Chondrocyte (in vitro differentiated cells): ENCODE measurements at regions not wholly inside any gene's neighbourhood (a gene's known extent, or its start where the extent isn't known, plus 50 kb on each side); places are given as distances from the start of the nearest gene placed in this dataset.
A peak's percentile ranks its signal among the peaks of the same experiment; 100 is the strongest.

Experiments used
- DNase-seq: peaks from one replicate; pipeline ENCODE4 v3.0.0; 2021; ENCODE audit warnings: mixed read lengths, low spot score
- H3K27ac Mint-ChIP-seq: one replicate; pipeline ENCODE4 v1.8.0; 2021; ENCODE audit warnings: mild to moderate bottlenecking, moderate library complexity, mixed read lengths; ENCODE audit not compliant: unreplicated experiment
- H3K27me3 Mint-ChIP-seq: 2 replicates; pipeline ENCODE4 v1.8.0; 2021; ENCODE audit warnings: low read depth, mixed read lengths
- H3K36me3 Mint-ChIP-seq: 2 replicates; pipeline ENCODE4 v1.8.0; 2021; ENCODE audit warnings: low read depth, mixed read lengths
- H3K4me1 Mint-ChIP-seq: 2 replicates; pipeline ENCODE4 v1.8.0; 2021; ENCODE audit warnings: low read depth, mild to moderate bottlenecking, mixed read lengths
- H3K4me3 Mint-ChIP-seq: one replicate; pipeline ENCODE4 v1.8.0; 2021; ENCODE audit warnings: mild to moderate bottlenecking, moderate library complexity, mixed read lengths; ENCODE audit not compliant: unreplicated experiment
- H3K9me3 Mint-ChIP-seq: 2 replicates; pipeline ENCODE4 v1.8.0; 2021; ENCODE audit warnings: low read depth, mixed read lengths
- TF ChIP-seq, protein P1 (sequence below): fragments of 200-600 bp; sonication (generic); IDR thresholded peaks from 2 replicates; pipeline ENCODE4 v1.5.0; 2021; ENCODE audit warnings: antibody characterized with exemption, mild to moderate bottlenecking, moderate library complexity

DNA sequence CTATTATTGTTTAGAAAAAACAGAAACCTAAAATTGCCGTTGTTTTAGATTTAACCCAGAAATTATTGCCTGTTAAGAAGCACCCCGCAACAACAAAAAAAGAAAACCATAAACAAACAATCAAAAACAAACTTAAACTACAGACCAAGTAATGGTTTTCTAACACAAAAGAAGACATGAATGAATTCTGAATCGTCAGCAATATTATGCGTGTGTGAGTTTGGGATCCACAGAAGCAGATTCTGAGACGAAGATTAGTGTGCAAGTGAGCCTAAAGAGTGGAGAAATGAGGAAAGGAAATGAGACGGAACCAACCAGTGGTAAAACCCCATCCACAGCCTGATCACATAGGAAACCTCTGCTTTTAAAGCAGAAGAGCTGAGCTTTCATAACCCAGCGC is 1514.9 kb upstream of the PIK3C3 start:
- no peak overlapping the region for H3K4me3 Mint-ChIP-seq
- TF ChIP-seq, protein P1, sequence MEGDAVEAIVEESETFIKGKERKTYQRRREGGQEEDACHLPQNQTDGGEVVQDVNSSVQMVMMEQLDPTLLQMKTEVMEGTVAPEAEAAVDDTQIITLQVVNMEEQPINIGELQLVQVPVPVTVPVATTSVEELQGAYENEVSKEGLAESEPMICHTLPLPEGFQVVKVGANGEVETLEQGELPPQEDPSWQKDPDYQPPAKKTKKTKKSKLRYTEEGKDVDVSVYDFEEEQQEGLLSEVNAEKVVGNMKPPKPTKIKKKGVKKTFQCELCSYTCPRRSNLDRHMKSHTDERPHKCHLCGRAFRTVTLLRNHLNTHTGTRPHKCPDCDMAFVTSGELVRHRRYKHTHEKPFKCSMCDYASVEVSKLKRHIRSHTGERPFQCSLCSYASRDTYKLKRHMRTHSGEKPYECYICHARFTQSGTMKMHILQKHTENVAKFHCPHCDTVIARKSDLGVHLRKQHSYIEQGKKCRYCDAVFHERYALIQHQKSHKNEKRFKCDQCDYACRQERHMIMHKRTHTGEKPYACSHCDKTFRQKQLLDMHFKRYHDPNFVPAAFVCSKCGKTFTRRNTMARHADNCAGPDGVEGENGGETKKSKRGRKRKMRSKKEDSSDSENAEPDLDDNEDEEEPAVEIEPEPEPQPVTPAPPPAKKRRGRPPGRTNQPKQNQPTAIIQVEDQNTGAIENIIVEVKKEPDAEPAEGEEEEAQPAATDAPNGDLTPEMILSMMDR, result no peak
- H3K27me3 Mint-ChIP-seq, result no peaks in the 10 kb centered on the region
- H3K4me1 Mint-ChIP-seq, result no peaks in the 10 kb centered on the region
- H3K27ac Mint-ChIP-seq, result no peak overlapping the region
- no peak for DNase-seq
- no peaks in the 10 kb centered on the region for H3K36me3 Mint-ChIP-seq
- peaks cover 3% of the 10 kb centered on the region for H3K9me3 Mint-ChIP-seq

DNA sequence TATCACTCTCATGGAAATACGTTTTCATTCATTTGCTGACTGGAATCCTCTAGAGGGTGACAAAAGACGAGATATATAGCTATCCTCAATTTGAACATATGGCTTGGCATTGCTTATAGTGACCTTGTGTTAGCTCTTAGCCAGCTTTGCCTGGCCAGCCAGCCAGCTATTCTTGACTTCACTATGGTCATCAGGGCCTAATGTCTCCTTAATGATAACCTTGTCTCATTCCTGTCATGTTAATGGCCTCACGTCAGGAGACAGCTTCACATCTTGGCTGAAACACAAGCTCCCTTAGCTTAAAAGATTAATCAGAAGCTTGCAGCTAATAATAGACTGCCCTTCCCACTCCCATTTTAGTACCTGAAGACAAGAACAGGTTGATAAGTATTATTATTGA is 1517.5 kb upstream of the PIK3C3 start:
- peaks cover 3% of the 10 kb centered on the region for H3K9me3 Mint-ChIP-seq
- no peaks in the 10 kb centered on the region for H3K4me1 Mint-ChIP-seq
- H3K27me3 Mint-ChIP-seq, result no peaks in the 10 kb centered on the region
- H3K27ac Mint-ChIP-seq, result no peak overlapping the region
- no peaks in the 10 kb centered on the region for H3K36me3 Mint-ChIP-seq
- TF ChIP-seq, protein P1, result peak; percentile 13
- DNase-seq, result no peak
- no peak overlapping the region for H3K4me3 Mint-ChIP-seq

DNA sequence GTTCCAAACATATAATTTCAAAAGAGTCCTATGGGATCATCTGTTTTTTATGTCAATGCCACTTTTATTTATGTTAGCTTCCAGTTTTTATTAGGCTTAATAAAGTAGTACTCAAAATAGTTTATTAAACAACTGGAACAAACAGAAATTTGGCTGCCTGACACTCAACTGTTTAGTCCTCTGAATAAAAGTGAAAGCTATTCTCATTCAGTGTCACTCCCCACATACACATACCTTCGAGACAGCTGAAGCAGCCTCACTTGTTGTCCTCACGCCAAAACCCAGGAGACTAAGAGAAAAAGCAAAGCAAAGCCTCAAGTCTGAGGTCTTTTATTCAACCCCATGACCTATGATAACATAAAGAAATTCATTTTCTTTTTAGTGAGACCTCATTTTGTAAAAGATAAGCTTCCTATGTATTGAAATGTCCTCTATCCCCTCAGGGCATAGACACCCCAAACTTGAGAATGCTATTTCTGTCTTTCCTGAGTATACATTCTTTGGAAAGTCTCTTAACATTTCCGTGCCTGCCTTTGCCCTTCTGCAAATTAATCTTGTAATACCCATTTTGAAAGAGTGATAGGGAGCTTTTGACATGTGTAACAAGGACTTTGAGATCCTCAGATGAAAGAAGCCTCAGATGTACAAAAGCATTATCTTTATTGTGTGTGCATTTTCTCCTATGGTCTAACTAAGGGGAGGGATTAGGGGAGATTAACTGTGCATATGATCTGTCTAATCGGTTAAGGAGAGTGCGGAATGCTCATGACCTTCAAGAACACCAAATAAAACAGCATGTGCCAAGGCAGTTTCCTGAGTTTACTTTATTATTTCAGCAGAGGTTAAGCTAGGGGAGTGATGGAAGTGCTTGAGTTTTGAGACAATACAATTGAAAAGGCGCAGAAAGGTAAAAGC is 1523.7 kb upstream of the PIK3C3 start:
- Mint-ChIP-seq H3K27me3 (no peaks in the 10 kb centered on the region), H3K36me3 (no peaks in the 10 kb centered on the region), H3K4me3 (no peak overlapping the region), H3K9me3 (no peaks in the 10 kb centered on the region), H3K27ac (no peak overlapping the region), H3K4me1 (no peaks in the 10 kb centered on the region)
- TF ChIP-seq, protein P1, result no peak
- no peak for DNase-seq

DNA sequence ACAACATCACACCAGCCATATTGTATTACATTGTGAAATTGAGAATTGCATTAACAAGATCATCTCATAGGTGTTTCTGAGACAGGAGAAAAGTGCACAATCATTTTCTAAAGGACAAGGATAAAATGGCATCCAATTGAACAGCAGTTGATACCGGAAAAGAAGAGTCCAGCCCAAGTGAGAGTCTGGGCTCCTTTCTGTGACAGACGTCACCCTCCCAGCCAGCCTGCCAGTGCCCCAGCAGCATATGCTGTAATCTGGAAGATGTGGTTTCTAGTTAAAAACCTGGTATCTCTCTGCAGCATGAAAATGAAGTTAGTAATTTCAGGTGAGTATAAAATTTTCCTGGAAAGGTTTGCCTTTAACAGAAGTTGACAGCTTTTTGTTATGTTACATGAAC is 1531.7 kb upstream of the PIK3C3 start:
- H3K4me1 Mint-ChIP-seq, result no peaks in the 10 kb centered on the region

DNA sequence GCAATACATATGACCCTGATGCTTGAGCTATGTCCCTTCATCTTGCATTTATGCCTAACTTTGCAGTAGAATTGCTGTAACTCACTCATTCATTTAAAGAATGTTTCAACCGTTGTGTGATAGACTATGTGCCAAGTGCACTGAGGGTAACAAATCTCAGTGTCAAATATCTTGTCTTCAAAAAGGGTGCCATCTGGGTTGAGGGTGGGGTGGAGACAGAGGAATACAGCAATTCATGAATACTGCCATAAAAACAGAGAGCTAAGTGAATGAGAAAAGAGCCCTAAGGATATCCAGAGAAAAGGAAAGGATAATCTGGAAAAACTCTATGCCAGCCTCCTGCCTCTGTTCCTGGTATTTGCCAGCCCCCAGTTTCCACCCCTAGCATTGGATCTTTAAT is 1534.4 kb upstream of the PIK3C3 start:
- peaks cover 3% of the 10 kb centered on the region for H3K9me3 Mint-ChIP-seq

More for the DNA sequence above, 1531.7 kb upstream of the PIK3C3 start:
- Mint-ChIP-seq H3K4me3 (no peak overlapping the region), H3K27ac (no peak overlapping the region), H3K27me3 (no peaks in the 10 kb centered on the region), H3K36me3 (no peaks in the 10 kb centered on the region), H3K9me3 (peaks cover 3% of the 10 kb centered on the region)
- TF ChIP-seq, protein P1, result no peak
- DNase-seq, result no peak

More for the DNA sequence above, 1534.4 kb upstream of the PIK3C3 start:
- Mint-ChIP-seq H3K36me3 (no peaks in the 10 kb centered on the region), H3K4me3 (no peak overlapping the region), H3K27me3 (no peaks in the 10 kb centered on the region), H3K27ac (no peak overlapping the region), H3K4me1 (no peaks in the 10 kb centered on the region)
- TF ChIP-seq, protein P1, result no peak
- DNase-seq, result no peak
